Liver (tissue), 8 donors: ENCODE measurements at regions not wholly inside any gene's neighbourhood (a gene's known extent, or its start where the extent isn't known, plus 50 kb on each side); places are given as distances from the start of the nearest gene placed in this dataset.
A peak's percentile ranks its signal among the peaks of the same experiment; 100 is the strongest.

ENCODE experiments used
- DNase-seq: peaks from one replicate; pipeline ENCODE4 v3.0.0-alpha.2; 2017; ENCODE audit warnings: low spot score
- H3K27ac ChIP-seq, 2 donors: one replicate each; pipeline ENCODE4 v1.7.0; 2013; ENCODE audit warnings: inconsistent platforms in 2 of 2, low read length in 2 of 2, control low read depth in 1 of 2, low read depth in 1 of 2, mild to moderate bottlenecking in 1 of 2
- H3K27me3 ChIP-seq, 4 donors: one replicate each; pipeline versions ENCODE4 v1.6.1 to v1.7.0; 2013; ENCODE audit warnings: low read length in 3 of 4, inconsistent platforms in 1 of 4, mild to moderate bottlenecking in 1 of 4, moderate library complexity in 1 of 4; ENCODE audit not compliant: control insufficient read depth in 4 of 4, insufficient read depth in 4 of 4
- H3K36me3 ChIP-seq, 4 donors: one replicate each; pipeline versions ENCODE4 v1.6.1 to v1.7.0; 2013; ENCODE audit warnings: low read length in 3 of 4, mild to moderate bottlenecking in 3 of 4, low read depth in 1 of 4, moderate library complexity in 1 of 4; ENCODE audit not compliant: control insufficient read depth in 4 of 4, insufficient read depth in 3 of 4
- H3K4me1 ChIP-seq, 4 donors: one replicate each; pipeline versions ENCODE4 v1.6.1 to v1.7.0; 2013; ENCODE audit warnings: low read length in 3 of 4, mild to moderate bottlenecking in 3 of 4, moderate library complexity in 1 of 4; ENCODE audit not compliant: control insufficient read depth in 4 of 4, insufficient read depth in 4 of 4
- H3K4me3 ChIP-seq, 3 donors: one replicate each; pipeline versions ENCODE4 v1.6.1 to v1.7.0; 2013; ENCODE audit warnings: low read length in 3 of 3, control low read depth in 1 of 3, low read depth in 1 of 3, mild to moderate bottlenecking in 1 of 3
- H3K9ac ChIP-seq, 2 donors: one replicate each; pipeline ENCODE4 v1.7.0; 2013; ENCODE audit warnings: low read length in 2 of 2, mild to moderate bottlenecking in 2 of 2, moderate library complexity in 2 of 2, control low read depth in 1 of 2, low read depth in 1 of 2
- H3K9me3 ChIP-seq, 4 donors: one replicate each; pipeline versions ENCODE4 v1.6.1 to v1.7.0; 2013; ENCODE audit warnings: low read length in 3 of 4; ENCODE audit not compliant: control insufficient read depth in 4 of 4
- ATF3 ChIP-seq: IDR thresholded peaks from 2 replicates; pipeline ENCODE4 v1.6.1; 2016; ENCODE audit warnings: antibody characterized with exemption
- CTCF ChIP-seq: fragments of 150-350 bp; IDR thresholded peaks from 2 replicates; pipeline ENCODE4 v1.5.1; 2017; ENCODE audit warnings: improper control_type of control experiment, low read depth, low read length; ENCODE audit not compliant: missing input control
- FOXA1 ChIP-seq: IDR thresholded peaks from 2 replicates; pipeline ENCODE4 v1.6.1; 2016; ENCODE audit warnings: antibody characterized with exemption
- GABPA ChIP-seq, 2 donors: IDR thresholded peaks in 1 of 2; conservative IDR thresholded peaks in 1 of 2; 2 replicates each; pipeline ENCODE4 v1.6.1; 2016; ENCODE audit warnings: antibody characterized with exemption in 2 of 2, mild to moderate bottlenecking in 1 of 2, moderate library complexity in 1 of 2
- HNF4A ChIP-seq, 2 donors: conservative IDR thresholded peaks; 2 replicates each; pipeline ENCODE4 v1.6.1; 2016; ENCODE audit warnings: antibody characterized with exemption in 2 of 2, mild to moderate bottlenecking in 2 of 2
- JUND ChIP-seq, 2 donors: IDR thresholded peaks; 2 replicates each; pipeline ENCODE4 v1.6.1; 2016; ENCODE audit warnings: antibody characterized with exemption in 2 of 2
- NR2F2 ChIP-seq: IDR thresholded peaks from 2 replicates; pipeline ENCODE4 v1.6.1; 2016; ENCODE audit warnings: antibody characterized with exemption
- RAD21 ChIP-seq, 2 donors: IDR thresholded peaks; 2 replicates each; pipeline ENCODE4 v1.6.1; 2016; ENCODE audit warnings: antibody characterized with exemption in 2 of 2, mild to moderate bottlenecking in 2 of 2
- REST ChIP-seq: IDR thresholded peaks from 2 replicates; pipeline ENCODE4 v1.6.1; 2016; ENCODE audit warnings: antibody characterized with exemption, mild to moderate bottlenecking
- RXRA ChIP-seq, 2 donors: IDR thresholded peaks; 2 replicates each; pipeline ENCODE4 v1.6.1; 2017 to 2018; ENCODE audit warnings: antibody characterized with exemption in 2 of 2, mild to moderate bottlenecking in 1 of 2
- SP1 ChIP-seq: IDR thresholded peaks from 2 replicates; pipeline ENCODE4 v1.6.1; 2018; ENCODE audit warnings: antibody characterized with exemption, mild to moderate bottlenecking
- WGBS: extraction: QIAGEN DNeasy Blood & Tissue Kit; methylation state at CpG from one replicate; pipeline ENCODE4 v1.1.7; 2013; 5-methylcytosine and 5-hydroxymethylcytosine counted together
- donor health status: healthy.
- donor health status: healthy.
- donor health status: healthy.
- donor health status: healthy.
- donor health status: healthy.

DNA sequence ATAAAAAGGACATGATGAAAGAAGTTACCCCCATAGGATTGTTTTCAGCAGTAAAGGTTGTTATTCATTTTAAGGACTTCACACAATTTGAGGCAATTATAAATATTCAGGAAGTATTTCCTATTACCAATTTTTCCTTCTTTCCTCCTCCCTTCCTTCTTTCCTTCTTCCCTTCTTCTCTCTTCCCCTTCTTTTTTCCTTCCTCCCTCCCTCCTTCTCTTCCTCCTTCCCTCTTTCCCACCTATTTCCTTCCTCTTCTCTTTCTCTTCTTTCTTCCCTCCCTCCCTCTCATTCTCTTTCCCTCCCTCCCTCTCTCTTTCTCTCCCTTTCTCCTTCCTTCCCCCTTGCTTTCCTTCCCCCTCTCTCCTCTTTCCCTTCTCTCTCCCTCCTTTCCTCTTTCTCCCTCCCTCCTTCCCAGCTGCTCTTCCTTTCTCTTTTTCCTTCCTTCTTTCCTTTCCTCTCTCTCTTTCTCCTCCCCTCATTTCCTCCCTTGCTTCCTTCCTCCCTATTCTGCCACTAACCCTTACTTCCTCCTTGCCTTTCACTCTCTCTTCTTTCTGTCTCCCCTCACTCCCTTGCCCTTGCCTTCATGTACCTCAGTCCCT lies 105.1 kb downstream of the ADRB2 start:
- Histone ChIP-seq H3K9ac (no peak overlapping the region), H3K36me3 (no peaks in the 10 kb centered on the region), H3K4me3 (no peak overlapping the region), H3K4me1 (peaks cover 0 to 9% (median 6%) of the 10 kb centered on the region in 4 donors), H3K27me3 (no peaks in the 10 kb centered on the region), H3K27ac (no peak overlapping the region), H3K9me3 (no peaks in the 10 kb centered on the region)
- no peak for DNase-seq
- TF ChIP-seq CTCF (no peak), SP1 (no peak), RAD21 (IDR thresholded peaks at IDR 0.05) (no peak), ATF3 (no peak), GABPA (IDR thresholded peaks at IDR 0.05 in 1 of 2, conservative IDR thresholded peaks at IDR 0.05 in 1 of 2) (no peak), FOXA1 (no peak), JUND (IDR thresholded peaks at IDR 0.05) (no peak)

DNA sequence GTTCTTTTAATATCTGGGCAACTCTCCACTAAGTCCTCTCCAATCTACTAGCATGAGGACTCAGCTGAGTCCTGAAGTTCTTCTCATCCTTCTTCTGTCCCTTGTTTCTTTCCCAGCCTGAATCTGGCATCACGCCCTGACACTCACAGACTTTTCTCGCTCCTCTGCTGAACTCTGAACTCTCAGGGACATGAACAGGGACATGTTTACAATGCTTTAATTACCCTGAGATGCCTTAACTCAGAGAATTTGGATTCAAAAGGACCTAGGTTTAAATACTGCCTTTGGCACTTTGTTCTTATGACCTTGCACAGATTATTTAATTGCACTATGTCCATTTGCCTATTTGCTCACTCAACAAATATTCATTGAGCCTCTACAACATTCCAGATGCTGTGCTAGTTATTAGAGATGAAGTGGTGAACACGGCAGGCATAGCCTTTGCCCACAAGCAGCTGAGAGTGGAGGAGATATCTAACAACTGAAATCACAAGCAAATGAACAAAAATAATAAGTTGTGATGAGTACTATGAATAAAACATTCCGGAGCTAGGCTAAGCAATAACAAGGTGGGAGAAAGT lies 106.0 kb downstream of the ADRB2 start:
- TF ChIP-seq CTCF = no peak
- no peak for TF ChIP-seq GABPA (IDR thresholded peaks at IDR 0.05 in 1 of 2, conservative IDR thresholded peaks at IDR 0.05 in 1 of 2)
- TF ChIP-seq HNF4A (conservative IDR thresholded peaks at IDR 0.05) = peak; percentile 36 to 73
- no peak for TF ChIP-seq FOXA1
- peak; percentile 44 for TF ChIP-seq NR2F2
- TF ChIP-seq RXRA (IDR thresholded peaks at IDR 0.05) = peak; percentile 39 to 46
- TF ChIP-seq REST = peak; percentile 15
- 44% methylated on average over 4 of the region's 4 CpGs for WGBS
- Histone ChIP-seq H3K4me1 (peaks cover 0 to 9% (median 6%) of the 10 kb centered on the region in 4 donors), H3K9ac (no peak overlapping the region), H3K36me3 (no peaks in the 10 kb centered on the region), H3K9me3 (no peaks in the 10 kb centered on the region), H3K4me3 (no peak overlapping the region), H3K27me3 (no peaks in the 10 kb centered on the region), H3K27ac (no peak overlapping the region)
- DNase-seq = no peak
